Neural progenitor cell (in vitro differentiated cells): ENCODE measurements at regions not wholly inside any gene's neighbourhood (a gene's known extent, or its start where the extent isn't known, plus 50 kb on each side); places are given as distances from the start of the nearest gene placed in this dataset.

Experiments used
- CTCF ChIP-seq: fragments of 200-600 bp; sonication (generic); IDR thresholded peaks from 2 replicates; pipeline ENCODE4 v1.5.1; 2017; ENCODE audit warnings: antibody characterized with exemption, mild to moderate bottlenecking
- EZH2 ChIP-seq: fragments of 200-600 bp; sonication (generic); IDR thresholded peaks from 2 replicates; pipeline ENCODE4 v1.6.1; 2017; ENCODE audit warnings: antibody characterized with exemption, mild to moderate bottlenecking, moderate library complexity
- EZH2phosphoT487 ChIP-seq: fragments of 200-600 bp; sonication (generic); IDR thresholded peaks from 2 replicates; pipeline ENCODE4 v1.6.1; 2017; ENCODE audit warnings: antibody characterized with exemption

DNA sequence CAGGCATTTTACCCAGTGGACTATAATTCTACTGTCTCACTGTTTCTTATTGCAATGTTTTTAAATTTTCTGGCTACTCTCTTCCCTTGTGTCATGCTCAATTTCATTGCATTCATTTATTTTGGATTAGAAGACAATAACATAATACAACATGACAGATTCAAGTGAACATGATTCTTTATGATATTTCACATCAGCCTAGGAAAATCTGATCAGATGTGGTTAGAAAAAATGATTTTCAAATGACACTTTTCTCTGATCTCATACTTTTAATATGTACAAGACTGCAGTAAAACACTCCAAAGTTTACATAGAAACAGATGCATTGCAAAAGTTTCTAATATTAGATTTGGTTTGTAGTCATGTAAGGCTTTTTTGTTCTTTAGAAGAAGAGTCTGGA is 586.0 kb downstream of the ACTRT1 start:
- TF ChIP-seq CTCF = no peak
- no peak for TF ChIP-seq EZH2phosphoT487
- no peak for TF ChIP-seq EZH2
